ENCODE measurements at regions not wholly inside any gene's neighbourhood (a gene's known extent, or its start where the extent isn't known, plus 50 kb on each side); places are given as distances from the start of the nearest gene placed in this dataset.
"Not testable (repeated sequence)": the region's sequence is repeated elsewhere in the genome, so short reads cannot be mapped to it uniquely, and the experiment has no call there.

DNA sequence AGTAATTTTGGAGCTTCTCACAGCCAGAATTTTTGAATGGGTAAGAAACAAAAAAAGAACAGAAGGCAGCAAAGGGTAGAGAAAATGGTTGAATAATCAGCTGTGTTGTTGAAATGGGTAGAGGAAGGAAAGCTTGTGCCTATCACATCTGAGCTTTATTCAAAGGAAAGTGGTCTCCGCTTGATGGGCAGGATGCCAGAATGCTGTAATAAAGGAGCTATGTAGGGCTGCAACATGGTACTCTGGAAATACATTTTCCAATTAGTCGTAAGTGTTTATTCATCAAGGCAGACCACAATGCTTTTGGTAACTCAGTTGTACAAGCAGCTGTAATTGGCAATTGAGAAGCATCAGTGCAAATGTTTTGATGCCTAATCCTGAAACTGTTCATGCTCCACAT lies 196.9 kb downstream of the ICOS start:
- H3K27ac Mint-ChIP-seq, result no peak overlapping the region
- H3K4me1 Mint-ChIP-seq (ENCODE audit: low read depth), result peaks cover 7% of the 10 kb centered on the region
- no peaks in the 10 kb centered on the region for H3K9me3 Mint-ChIP-seq
- H3K4me3 Mint-ChIP-seq, result no peak overlapping the region
- peaks cover 6% of the 10 kb centered on the region for H3K27me3 Mint-ChIP-seq (ENCODE audit: low read depth)
- peaks cover 2% of the 10 kb centered on the region for H3K36me3 Mint-ChIP-seq (ENCODE audit: low read depth)

DNA sequence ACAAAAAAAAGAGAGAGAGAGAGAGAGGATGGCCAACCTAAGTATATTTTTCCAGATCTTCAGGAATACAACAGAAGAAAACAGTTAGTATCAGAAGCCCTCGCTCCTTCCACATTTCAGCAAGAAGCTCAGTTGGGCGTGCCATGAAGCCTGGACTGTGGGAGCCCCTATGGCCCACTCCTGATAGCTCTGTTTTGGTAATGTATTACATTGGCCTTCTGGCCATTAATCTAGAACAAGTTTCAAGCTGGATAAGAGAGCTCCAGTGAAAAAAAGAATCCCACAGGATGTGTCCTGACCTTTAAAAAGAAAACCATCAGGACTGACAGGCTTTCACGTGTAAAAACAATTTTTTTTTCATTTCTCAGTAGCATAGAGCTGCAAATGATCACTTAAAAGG lies 197.9 kb downstream of the ICOS start:
- Mint-ChIP-seq H3K27ac (no peak overlapping the region), H3K4me3 (no peak overlapping the region), H3K36me3 (ENCODE audit: low read depth) (peaks cover 2% of the 10 kb centered on the region), H3K9me3 (no peaks in the 10 kb centered on the region), H3K27me3 (ENCODE audit: low read depth) (peaks cover 6% of the 10 kb centered on the region), H3K4me1 (ENCODE audit: low read depth) (peaks cover 7% of the 10 kb centered on the region)

GRCh38 chr2:204135752-204136151 lies 199.2 kb downstream of the ICOS start:
- Mint-ChIP-seq H3K9me3 (no peaks in the 10 kb centered on the region), H3K27me3 (ENCODE audit: low read depth) (peaks cover 3% of the 10 kb centered on the region), H3K4me1 (ENCODE audit: low read depth) (peaks cover 7% of the 10 kb centered on the region), H3K4me3 (no peak overlapping the region), H3K27ac (no peak overlapping the region), H3K36me3 (ENCODE audit: low read depth) (peaks cover 2% of the 10 kb centered on the region)

- Mint-ChIP-seq H3K27ac (no peak overlapping the region), H3K4me3 (no peak overlapping the region), H3K27me3 (ENCODE audit: low read depth) (no peaks in the 10 kb centered on the region), H3K4me1 (ENCODE audit: low read depth) (peaks cover 5% of the 10 kb centered on the region), H3K9me3 (no peaks in the 10 kb centered on the region), H3K36me3 (ENCODE audit: low read depth) (peaks cover 2% of the 10 kb centered on the region)
Measured at GRCh38 chr2:204138206-204138605, 201.6 kb downstream of the ICOS start.

DNA sequence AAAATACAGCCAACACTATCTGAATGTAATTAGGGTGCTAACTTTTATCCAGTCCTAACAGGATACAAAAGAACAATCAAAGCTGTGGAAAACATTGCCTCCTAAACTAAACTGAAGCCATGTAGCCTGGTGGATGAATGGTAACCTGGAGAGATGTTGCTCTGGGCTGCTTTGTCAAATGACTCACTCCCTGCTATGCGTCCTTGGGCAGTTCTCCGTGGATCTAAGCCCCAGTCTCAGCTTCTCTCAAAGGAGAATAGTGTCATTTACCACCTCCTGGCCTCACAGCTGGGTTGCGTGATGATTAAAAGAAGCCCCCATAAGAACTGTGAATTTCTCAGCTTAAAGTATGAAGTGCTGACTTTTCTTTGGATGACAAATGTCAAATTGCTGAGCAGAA lies 203.7 kb downstream of the ICOS start:
- Mint-ChIP-seq H3K9me3 (no peaks in the 10 kb centered on the region), H3K4me1 (ENCODE audit: low read depth) (peaks cover 5% of the 10 kb centered on the region), H3K4me3 (no peak overlapping the region), H3K27ac (no peak overlapping the region), H3K36me3 (ENCODE audit: low read depth) (peaks cover 2% of the 10 kb centered on the region), H3K27me3 (ENCODE audit: low read depth) (no peaks in the 10 kb centered on the region)

DNA sequence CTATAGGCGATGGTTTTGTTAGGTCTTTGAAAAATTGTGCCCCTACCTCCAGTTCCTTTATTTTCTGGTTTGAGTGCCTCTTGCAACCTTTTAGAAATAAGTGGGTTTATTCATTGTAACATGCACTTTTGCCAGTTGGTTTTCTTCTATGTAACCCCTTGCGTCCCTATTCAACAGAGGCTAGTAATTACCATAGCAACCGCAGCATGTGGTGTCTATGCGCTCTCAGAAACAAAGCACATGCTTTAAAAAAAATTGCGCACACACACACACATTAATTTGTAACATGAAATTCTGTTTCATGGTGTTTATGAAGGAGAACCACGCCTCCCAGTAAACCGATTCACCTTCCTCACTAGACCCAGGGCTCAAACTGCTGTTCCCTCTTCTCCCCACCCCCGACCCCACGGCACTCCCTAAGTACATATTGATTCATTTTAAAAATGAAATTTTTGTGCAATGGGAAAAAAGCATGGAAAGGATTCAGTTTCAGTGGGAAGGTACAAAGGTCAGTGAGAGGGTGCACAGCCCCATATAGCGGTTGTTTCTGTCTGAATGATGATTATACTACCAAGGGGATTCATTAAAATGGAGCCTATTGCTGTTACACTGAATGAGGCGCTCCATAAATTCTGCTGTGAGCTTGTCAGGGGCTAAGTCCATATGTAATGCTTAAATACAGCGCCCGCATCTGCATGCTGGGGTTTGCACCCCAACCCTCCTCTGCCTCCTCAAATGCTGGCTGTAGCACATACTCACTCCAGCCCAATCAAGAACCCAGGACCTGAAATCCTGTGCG lies 206.9 kb downstream of the ICOS start:
- no peak overlapping the region for H3K27ac Mint-ChIP-seq
- H3K4me3 Mint-ChIP-seq, result no peak overlapping the region
- no peaks in the 10 kb centered on the region for H3K36me3 Mint-ChIP-seq (ENCODE audit: low read depth)
- H3K27me3 Mint-ChIP-seq (ENCODE audit: low read depth), result no peaks in the 10 kb centered on the region
- H3K9me3 Mint-ChIP-seq, result no peaks in the 10 kb centered on the region
- H3K4me1 Mint-ChIP-seq (ENCODE audit: low read depth), result peaks cover 10% of the 10 kb centered on the region

GRCh38 chr2:204144492-204144891 lies 207.9 kb downstream of the ICOS start:
- H3K27me3 Mint-ChIP-seq (ENCODE audit: low read depth), result peaks cover 10% of the 10 kb centered on the region
- no peaks in the 10 kb centered on the region for H3K9me3 Mint-ChIP-seq
- no peak overlapping the region for H3K27ac Mint-ChIP-seq
- no peak overlapping the region for H3K4me3 Mint-ChIP-seq
- peaks cover 10% of the 10 kb centered on the region for H3K4me1 Mint-ChIP-seq (ENCODE audit: low read depth)
- H3K36me3 Mint-ChIP-seq (ENCODE audit: low read depth), result no peaks in the 10 kb centered on the region

GRCh38 chr2:204145263-204145751 lies 208.7 kb downstream of the ICOS start:
- Mint-ChIP-seq H3K27ac (peak overlapping the region; percentile 76), H3K4me1 (ENCODE audit: low read depth) (peaks cover 10% of the 10 kb centered on the region), H3K36me3 (ENCODE audit: low read depth) (no peaks in the 10 kb centered on the region), H3K27me3 (ENCODE audit: low read depth) (peaks cover 12% of the 10 kb centered on the region), H3K9me3 (no peaks in the 10 kb centered on the region), H3K4me3 (peak overlapping the region; percentile 80)

DNA sequence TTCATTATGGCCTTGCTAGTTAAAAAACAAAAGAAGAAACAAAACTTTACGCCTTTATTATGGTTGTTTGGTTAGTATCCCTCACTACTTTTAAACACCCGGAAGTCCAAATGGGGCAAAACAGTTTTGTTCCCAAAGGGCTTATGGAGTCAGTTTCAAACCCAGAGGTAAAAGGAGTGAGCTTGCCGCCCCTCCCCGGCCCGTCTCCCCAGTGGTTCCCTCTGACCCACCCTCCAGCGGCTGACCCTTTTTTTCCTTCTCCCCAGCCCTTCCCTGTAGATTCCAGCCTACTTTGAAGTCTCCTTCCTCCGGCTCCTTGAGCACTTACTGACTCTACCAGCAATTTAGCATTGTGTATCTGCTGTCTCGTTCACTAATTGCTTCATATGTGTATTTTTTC lies 209.2 kb downstream of the ICOS start:
- Mint-ChIP-seq H3K4me3 (peak overlapping the region; percentile 80), H3K9me3 (no peaks in the 10 kb centered on the region), H3K36me3 (ENCODE audit: low read depth) (no peaks in the 10 kb centered on the region), H3K27ac (peak overlapping the region; percentile 57), H3K27me3 (ENCODE audit: low read depth) (peaks cover 12% of the 10 kb centered on the region), H3K4me1 (ENCODE audit: low read depth) (peaks cover 10% of the 10 kb centered on the region)

DNA sequence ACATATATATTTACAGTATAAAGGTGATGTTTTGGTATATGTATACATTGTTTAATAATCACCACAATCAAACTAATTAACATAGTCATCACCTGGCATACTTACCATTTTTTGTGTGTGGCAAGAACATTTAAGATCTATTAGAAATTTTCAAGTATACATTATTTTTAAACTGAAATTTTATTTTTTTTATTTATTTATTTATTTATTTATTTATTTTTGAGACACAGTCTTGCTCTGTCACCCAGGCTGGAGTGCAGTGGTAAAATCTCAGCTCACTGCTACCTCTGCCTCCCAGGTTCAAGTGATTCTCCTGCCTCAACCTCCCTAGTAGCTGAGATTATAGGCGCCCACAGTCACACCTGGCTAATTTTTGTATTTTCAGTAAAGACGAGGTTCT lies 210.5 kb downstream of the ICOS start:
- not testable (repeated sequence) for H3K4me3 Mint-ChIP-seq; H3K9me3 Mint-ChIP-seq; H3K36me3 Mint-ChIP-seq (ENCODE audit: low read depth); H3K27ac Mint-ChIP-seq
- H3K27me3 Mint-ChIP-seq (ENCODE audit: low read depth), result peaks cover 16% of the 10 kb centered on the region
- H3K4me1 Mint-ChIP-seq (ENCODE audit: low read depth), result peaks cover 10% of the 10 kb centered on the region

GRCh38 chr2:204150721-204151120 lies 214.2 kb downstream of the ICOS start:
- H3K36me3 Mint-ChIP-seq (ENCODE audit: low read depth), result no peaks in the 10 kb centered on the region
- peaks cover 4% of the 10 kb centered on the region for H3K4me1 Mint-ChIP-seq (ENCODE audit: low read depth)
- H3K9me3 Mint-ChIP-seq, result no peaks in the 10 kb centered on the region
- peaks cover 18% of the 10 kb centered on the region for H3K27me3 Mint-ChIP-seq (ENCODE audit: low read depth)
- no peak overlapping the region for H3K27ac Mint-ChIP-seq
- no peak overlapping the region for H3K4me3 Mint-ChIP-seq

DNA sequence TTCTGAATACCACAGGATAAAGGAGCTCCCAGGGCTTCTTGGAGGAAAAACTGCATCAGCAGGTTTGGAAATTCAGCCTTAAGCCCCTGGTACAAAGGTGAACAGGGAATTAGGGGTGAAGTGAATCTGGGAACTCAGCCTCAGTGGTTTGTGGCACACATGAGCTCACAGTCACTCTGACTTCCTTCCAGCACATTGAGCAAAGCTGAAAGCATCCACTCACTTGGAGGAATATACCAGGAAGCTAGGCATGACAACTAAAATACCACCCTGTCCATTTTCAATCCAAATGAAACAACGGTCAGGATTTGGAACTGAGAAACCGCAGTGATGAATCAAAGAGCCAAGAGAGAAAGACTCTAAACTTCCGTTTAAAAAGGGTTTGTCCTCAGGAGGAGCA lies 216.1 kb downstream of the ICOS start:
- H3K4me3 Mint-ChIP-seq, result no peak overlapping the region
- H3K27ac Mint-ChIP-seq, result no peak overlapping the region
- H3K36me3 Mint-ChIP-seq (ENCODE audit: low read depth), result no peaks in the 10 kb centered on the region
- peaks cover 18% of the 10 kb centered on the region for H3K27me3 Mint-ChIP-seq (ENCODE audit: low read depth)
- no peaks in the 10 kb centered on the region for H3K9me3 Mint-ChIP-seq
- H3K4me1 Mint-ChIP-seq (ENCODE audit: low read depth), result no peaks in the 10 kb centered on the region

DNA sequence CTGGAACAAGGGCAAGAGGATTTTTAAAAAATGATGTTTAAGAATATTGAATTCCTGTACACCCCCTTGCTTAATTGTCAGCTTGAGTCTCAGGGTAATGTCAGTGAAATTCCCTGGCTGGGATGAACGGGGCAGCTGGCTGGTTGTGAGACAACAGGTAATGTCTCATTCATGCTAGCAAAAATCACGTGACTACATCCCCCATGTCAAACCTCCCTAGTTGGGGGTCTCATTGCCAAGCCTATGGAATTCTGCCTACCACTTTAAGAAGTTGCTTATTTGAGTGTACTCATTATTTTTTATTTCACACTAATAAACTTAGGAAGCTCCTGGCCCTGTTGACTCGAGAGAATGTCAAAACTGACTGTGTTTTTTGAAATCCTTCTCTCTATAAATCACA lies 218.3 kb downstream of the ICOS start:
- Mint-ChIP-seq H3K4me3 (no peak overlapping the region), H3K4me1 (ENCODE audit: low read depth) (no peaks in the 10 kb centered on the region), H3K9me3 (no peaks in the 10 kb centered on the region), H3K27me3 (ENCODE audit: low read depth) (peaks cover 6% of the 10 kb centered on the region), H3K36me3 (ENCODE audit: low read depth) (no peaks in the 10 kb centered on the region), H3K27ac (no peak overlapping the region)

DNA sequence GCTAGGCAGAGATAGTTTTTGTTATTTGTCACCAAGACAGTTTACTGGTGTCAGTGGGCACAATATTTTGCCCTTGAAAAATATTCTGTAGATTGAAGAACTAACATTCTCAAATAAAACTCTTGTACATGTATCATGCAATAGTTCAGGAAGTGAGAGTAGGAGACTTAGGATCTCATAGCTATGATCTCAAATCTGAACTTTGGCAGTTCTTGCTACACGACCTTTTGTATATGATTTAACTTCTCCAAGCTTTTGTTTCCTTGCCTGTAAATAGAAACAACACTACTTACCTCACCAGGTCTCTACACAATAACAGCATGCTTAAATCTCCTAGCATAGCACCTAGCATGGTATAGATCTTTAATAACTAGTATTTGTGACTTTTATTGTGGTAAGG lies 219.9 kb downstream of the ICOS start:
- Mint-ChIP-seq H3K36me3 (ENCODE audit: low read depth) (no peaks in the 10 kb centered on the region), H3K4me3 (no peak overlapping the region), H3K9me3 (no peaks in the 10 kb centered on the region), H3K27me3 (ENCODE audit: low read depth) (peaks cover 11% of the 10 kb centered on the region), H3K4me1 (ENCODE audit: low read depth) (no peaks in the 10 kb centered on the region), H3K27ac (no peak overlapping the region)

DNA sequence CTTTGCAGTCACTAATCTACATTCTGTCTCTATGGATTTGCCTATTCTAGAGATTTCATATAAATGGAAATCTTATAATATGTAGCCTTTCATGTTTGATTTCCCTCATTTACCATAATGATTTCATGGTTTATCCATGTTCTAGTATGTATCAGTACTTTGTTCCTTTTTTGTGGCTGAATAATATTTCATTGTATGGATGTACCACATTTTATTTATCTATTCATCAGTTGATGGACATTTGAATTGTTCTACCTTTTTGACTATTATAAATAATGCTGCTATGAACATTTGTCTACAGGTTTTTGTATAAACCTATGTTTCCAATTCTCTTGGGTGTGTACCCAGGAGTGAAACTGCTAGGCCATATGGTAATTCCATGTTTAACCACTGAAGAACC lies 221.1 kb downstream of the ICOS start:
- no peak overlapping the region for H3K27ac Mint-ChIP-seq
- H3K27me3 Mint-ChIP-seq (ENCODE audit: low read depth), result peaks cover 11% of the 10 kb centered on the region
- no peak overlapping the region for H3K4me3 Mint-ChIP-seq
- no peaks in the 10 kb centered on the region for H3K9me3 Mint-ChIP-seq
- no peaks in the 10 kb centered on the region for H3K36me3 Mint-ChIP-seq (ENCODE audit: low read depth)
- H3K4me1 Mint-ChIP-seq (ENCODE audit: low read depth), result no peaks in the 10 kb centered on the region

Measured in T-helper 1 cell treated with Interleukin-12 subunit alpha and Interleukin-12 subunit beta and Interleukin-4 antibody, amounts not matched to agents 30 μg/mL and 1 μg/mL, for 36 hours (primary cell).